ENCODE measurements at regions not wholly inside any gene's neighbourhood (a gene's known extent, or its start where the extent isn't known, plus 50 kb on each side); places are given as distances from the start of the nearest gene placed in this dataset.

- TF ChIP-seq SREBF2 (CRISPR knock-in tag; IDR thresholded peaks at IDR 0.05): no peak
Measured at GRCh38 chr11:107251298-107251697, 206.3 kb downstream of the CWF19L2 start (continued).

DNA sequence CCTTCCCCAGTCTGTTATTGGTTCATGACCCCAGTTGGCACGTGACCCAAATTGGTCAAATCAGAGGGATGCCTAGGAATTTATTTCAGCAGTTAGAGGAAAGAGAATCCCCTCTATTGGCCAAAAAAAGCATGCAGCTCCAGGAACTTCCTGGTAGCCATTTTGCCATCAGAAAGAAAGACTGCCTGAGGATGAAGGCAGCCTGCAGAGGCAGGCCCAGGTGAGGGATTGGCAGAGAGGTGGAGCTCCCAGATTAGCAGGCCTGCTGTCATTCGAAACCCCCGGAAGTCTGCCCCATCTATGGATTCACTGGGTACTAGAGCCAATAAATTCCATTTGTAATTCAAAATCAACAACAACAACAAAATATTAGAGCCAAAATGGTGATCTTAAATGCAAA lies 207.6 kb downstream of the CWF19L2 start:
- WGBS (ENCODE audit: insufficient coverage, low coverage, missing lambda C conversion rate): 7% methylated on average over 3 of the region's 3 CpGs
- H3K27me3 ChIP-seq (ENCODE audit: control insufficient read depth in 2 of 2, insufficient read depth in 2 of 2, low read length in 2 of 2): no peaks in the 10 kb centered on the region
- H4K20me1 ChIP-seq (replicated peaks; ENCODE audit: control insufficient read depth, insufficient read depth, low read length): no peaks in the 10 kb centered on the region
- ChIA-PET POLR2A (no interaction called here), CTCF (ENCODE audit: low intra/inter-chr PET ratio) (no interaction called here)
- ATAC-seq (no peak), FAIRE-seq (no peak), DNase-seq (ENCODE audit: extremely low read depth in 1 of 4, low spot score in 3 of 4) (no peak)
- in situ Hi-C loops (cut with MboI) (no loop called here), intact Hi-C loops (cut with micrococcal nuclease) (loop anchor here (10.0 kb wide), 1 partner anchor 295 kb away; no protein-coding TSS in a partner anchor)
- no peak for TF ChIP-seq ZBTB1 (CRISPR knock-in tag; IDR thresholded peaks at IDR 0.05; ENCODE audit: borderline replicate concordance, low read depth)
- TF ChIP-seq ATF6 (CRISPR knock-in tag; IDR thresholded peaks at IDR 0.05): no peak
- TF ChIP-seq, protein P1, sequence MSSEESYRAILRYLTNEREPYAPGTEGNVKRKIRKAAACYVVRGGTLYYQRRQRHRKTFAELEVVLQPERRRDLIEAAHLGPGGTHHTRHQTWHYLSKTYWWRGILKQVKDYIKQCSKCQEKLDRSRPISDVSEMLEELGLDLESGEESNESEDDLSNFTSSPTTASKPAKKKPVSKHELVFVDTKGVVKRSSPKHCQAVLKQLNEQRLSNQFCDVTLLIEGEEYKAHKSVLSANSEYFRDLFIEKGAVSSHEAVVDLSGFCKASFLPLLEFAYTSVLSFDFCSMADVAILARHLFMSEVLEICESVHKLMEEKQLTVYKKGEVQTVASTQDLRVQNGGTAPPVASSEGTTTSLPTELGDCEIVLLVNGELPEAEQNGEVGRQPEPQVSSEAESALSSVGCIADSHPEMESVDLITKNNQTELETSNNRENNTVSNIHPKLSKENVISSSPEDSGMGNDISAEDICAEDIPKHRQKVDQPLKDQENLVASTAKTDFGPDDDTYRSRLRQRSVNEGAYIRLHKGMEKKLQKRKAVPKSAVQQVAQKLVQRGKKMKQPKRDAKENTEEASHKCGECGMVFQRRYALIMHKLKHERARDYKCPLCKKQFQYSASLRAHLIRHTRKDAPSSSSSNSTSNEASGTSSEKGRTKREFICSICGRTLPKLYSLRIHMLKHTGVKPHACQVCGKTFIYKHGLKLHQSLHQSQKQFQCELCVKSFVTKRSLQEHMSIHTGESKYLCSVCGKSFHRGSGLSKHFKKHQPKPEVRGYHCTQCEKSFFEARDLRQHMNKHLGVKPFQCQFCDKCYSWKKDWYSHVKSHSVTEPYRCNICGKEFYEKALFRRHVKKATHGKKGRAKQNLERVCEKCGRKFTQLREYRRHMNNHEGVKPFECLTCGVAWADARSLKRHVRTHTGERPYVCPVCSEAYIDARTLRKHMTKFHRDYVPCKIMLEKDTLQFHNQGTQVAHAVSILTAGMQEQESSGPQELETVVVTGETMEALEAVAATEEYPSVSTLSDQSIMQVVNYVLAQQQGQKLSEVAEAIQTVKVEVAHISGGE (CRISPR knock-in tag; IDR thresholded peaks at IDR 0.05): no peak
- no peak for TF ChIP-seq SMARCE1 (IDR thresholded peaks at IDR 0.05)
- TF ChIP-seq, protein P2, sequence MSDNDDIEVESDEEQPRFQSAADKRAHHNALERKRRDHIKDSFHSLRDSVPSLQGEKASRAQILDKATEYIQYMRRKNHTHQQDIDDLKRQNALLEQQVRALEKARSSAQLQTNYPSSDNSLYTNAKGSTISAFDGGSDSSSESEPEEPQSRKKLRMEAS (CRISPR knock-in tag; IDR thresholded peaks at IDR 0.05): no peak
- TF ChIP-seq, protein P3, sequence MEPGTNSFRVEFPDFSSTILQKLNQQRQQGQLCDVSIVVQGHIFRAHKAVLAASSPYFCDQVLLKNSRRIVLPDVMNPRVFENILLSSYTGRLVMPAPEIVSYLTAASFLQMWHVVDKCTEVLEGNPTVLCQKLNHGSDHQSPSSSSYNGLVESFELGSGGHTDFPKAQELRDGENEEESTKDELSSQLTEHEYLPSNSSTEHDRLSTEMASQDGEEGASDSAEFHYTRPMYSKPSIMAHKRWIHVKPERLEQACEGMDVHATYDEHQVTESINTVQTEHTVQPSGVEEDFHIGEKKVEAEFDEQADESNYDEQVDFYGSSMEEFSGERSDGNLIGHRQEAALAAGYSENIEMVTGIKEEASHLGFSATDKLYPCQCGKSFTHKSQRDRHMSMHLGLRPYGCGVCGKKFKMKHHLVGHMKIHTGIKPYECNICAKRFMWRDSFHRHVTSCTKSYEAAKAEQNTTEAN (CRISPR knock-in tag; IDR thresholded peaks at IDR 0.05): no peak
- no peak for TF ChIP-seq ZNF316 (IDR thresholded peaks at IDR 0.05)
- TF ChIP-seq CTBP1 (IDR thresholded peaks at IDR 0.05; ENCODE audit: borderline replicate concordance): no peak
- no peaks in the 10 kb centered on the region for H3K36me3 ChIP-seq (ENCODE audit: control insufficient read depth, insufficient read depth, low read length)
- no peak overlapping the region for H3K9ac ChIP-seq (ENCODE audit: insufficient read depth in 1 of 2, low read depth in 2 of 2, low read length in 2 of 2)
- no peak overlapping the region for H3K4me3 ChIP-seq
- no peaks in the 10 kb centered on the region for H3K9me3 ChIP-seq (replicated peaks; ENCODE audit: control insufficient read depth, insufficient read depth, low read depth, low read length)
- H2AFZ ChIP-seq (ENCODE audit: low read depth, low read length): no peak overlapping the region; the same call in 1 of the 2 replicates
- BruUV-seq (replicated peaks): no TSS peak
- no peak overlapping the region for H3K4me2 ChIP-seq (ENCODE audit: insufficient read depth, low read length)
- H3K27ac ChIP-seq (ENCODE audit: extremely low read depth, low read depth, low read length): no peak overlapping the region
- peaks cover 0 to 11% of the 10 kb centered on the region in 2 experiments; a peak in 3 of 5 replicates for H3K4me1 ChIP-seq (replicated peaks in 1 of 2; ENCODE audit: control insufficient read depth in 2 of 2, insufficient read depth in 2 of 2, low read length in 2 of 2)
- H3K9me1 ChIP-seq (ENCODE audit: control insufficient read depth, insufficient read depth, low read length): no peaks in the 10 kb centered on the region
- H3K79me2 ChIP-seq (ENCODE audit: control insufficient read depth, insufficient read depth, low read length): no peaks in the 10 kb centered on the region
